ENCODE measurements at regions not wholly inside any gene's neighbourhood (a gene's known extent, or its start where the extent isn't known, plus 50 kb on each side); places are given as distances from the start of the nearest gene placed in this dataset.

DNA sequence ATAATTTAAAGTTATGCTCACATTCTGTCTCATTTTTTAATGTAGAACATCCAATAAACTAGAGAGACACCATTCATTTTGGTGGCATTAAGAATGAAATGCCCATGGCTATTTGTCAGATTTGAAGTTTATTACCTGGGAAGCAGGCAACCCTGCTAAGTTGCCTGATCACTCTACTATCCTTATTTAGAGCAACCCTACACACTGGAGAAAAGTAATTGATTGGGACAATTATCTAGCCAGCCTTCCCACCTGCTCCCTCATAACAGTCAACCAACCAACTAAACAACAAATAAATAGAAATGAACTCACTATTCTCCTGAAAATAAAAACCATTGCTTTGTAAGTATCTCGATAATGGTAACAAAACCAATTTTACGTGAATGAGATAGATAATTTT, 1129.0 kb upstream of the TENM4 start:
- TF ChIP-seq POLR2A (IDR thresholded peaks at IDR 0.05) = no peak
- TF ChIP-seq, protein P1, sequence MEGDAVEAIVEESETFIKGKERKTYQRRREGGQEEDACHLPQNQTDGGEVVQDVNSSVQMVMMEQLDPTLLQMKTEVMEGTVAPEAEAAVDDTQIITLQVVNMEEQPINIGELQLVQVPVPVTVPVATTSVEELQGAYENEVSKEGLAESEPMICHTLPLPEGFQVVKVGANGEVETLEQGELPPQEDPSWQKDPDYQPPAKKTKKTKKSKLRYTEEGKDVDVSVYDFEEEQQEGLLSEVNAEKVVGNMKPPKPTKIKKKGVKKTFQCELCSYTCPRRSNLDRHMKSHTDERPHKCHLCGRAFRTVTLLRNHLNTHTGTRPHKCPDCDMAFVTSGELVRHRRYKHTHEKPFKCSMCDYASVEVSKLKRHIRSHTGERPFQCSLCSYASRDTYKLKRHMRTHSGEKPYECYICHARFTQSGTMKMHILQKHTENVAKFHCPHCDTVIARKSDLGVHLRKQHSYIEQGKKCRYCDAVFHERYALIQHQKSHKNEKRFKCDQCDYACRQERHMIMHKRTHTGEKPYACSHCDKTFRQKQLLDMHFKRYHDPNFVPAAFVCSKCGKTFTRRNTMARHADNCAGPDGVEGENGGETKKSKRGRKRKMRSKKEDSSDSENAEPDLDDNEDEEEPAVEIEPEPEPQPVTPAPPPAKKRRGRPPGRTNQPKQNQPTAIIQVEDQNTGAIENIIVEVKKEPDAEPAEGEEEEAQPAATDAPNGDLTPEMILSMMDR (IDR thresholded peaks at IDR 0.05 in 4 of 5, conservative IDR thresholded peaks at IDR 0.05 in 1 of 5) = no peak

Measured in gastrocnemius medialis (tissue), 4 donors.